ENCODE measurements at regions not wholly inside any gene's neighbourhood (a gene's known extent, or its start where the extent isn't known, plus 50 kb on each side); places are given as distances from the start of the nearest gene placed in this dataset.

- TF ChIP-seq CTCF (IDR thresholded peaks at IDR 0.05) (no peak), POLR2A (IDR thresholded peaks at IDR 0.05) (no peak), EP300 (IDR thresholded peaks at IDR 0.05) (no peak), POLR2AphosphoS5 (IDR thresholded peaks at IDR 0.05) (no peak)
Observed at GRCh38 chr6:121811106-121811505, 375.7 kb downstream of the GJA1 start.

Data from stomach (tissue), 4 donors.